GM12891 (cell line): ENCODE measurements at regions not wholly inside any gene's neighbourhood (a gene's known extent, or its start where the extent isn't known, plus 50 kb on each side); places are given as distances from the start of the nearest gene placed in this dataset.

Experiments used
- POLR2A ChIP-seq: IDR thresholded peaks from 2 replicates; pipeline ENCODE4 v1.6.1; 2011; ENCODE audit warnings: low read depth, low read length, control low read depth
- POLR2AphosphoS5 ChIP-seq: IDR thresholded peaks from 2 replicates; pipeline ENCODE4 v1.6.1; 2011; ENCODE audit warnings: low read depth, low read length, control low read depth
- POU2F2 ChIP-seq: IDR thresholded peaks from 2 replicates; pipeline ENCODE4 v1.6.1; 2011; ENCODE audit warnings: low read depth, mild to moderate bottlenecking, control low read depth, low read length, moderate library complexity
- TAF1 ChIP-seq: IDR thresholded peaks from 2 replicates; pipeline ENCODE4 v1.6.1; 2011; ENCODE audit warnings: low read depth, low read length, control low read depth

- TF ChIP-seq POLR2AphosphoS5 (no peak), POLR2A (no peak), TAF1 (no peak), POU2F2 (no peak)
Observed at GRCh38 chr9:29325894-29326293, 1752.6 kb upstream of the C9orf72 start.
